Fibroblast of lung (primary cell): ENCODE measurements at regions not wholly inside any gene's neighbourhood (a gene's known extent, or its start where the extent isn't known, plus 50 kb on each side); places are given as distances from the start of the nearest gene placed in this dataset.

Experiments used
- DNase-seq, 2 donors: peaks; one replicate each; pipeline versions ENCODE4 v3.0.0 to v3.0.0-alpha.2; 2010; ENCODE audit warnings: low read depth in 2 of 2
- H2AFZ ChIP-seq: 2 replicates; pipeline ENCODE4 v1.5.1; 2012; ENCODE audit warnings: low read length, control low read depth, inconsistent platforms
- H3K27ac ChIP-seq: 2 replicates; pipeline ENCODE4 v1.5.1; 2011; ENCODE audit warnings: low read length, control low read depth; ENCODE audit not compliant: insufficient read depth
- H3K27me3 ChIP-seq: 2 replicates; pipeline ENCODE4 v1.5.1; 2011; ENCODE audit warnings: mild to moderate bottlenecking, low read length; ENCODE audit not compliant: control insufficient read depth, insufficient read depth
- H3K36me3 ChIP-seq: 2 replicates; pipeline ENCODE4 v1.5.1; 2011; ENCODE audit warnings: low read length; ENCODE audit not compliant: control insufficient read depth, insufficient read depth
- H3K4me1 ChIP-seq: 2 replicates; pipeline ENCODE4 v1.5.1; 2011; ENCODE audit warnings: low read length; ENCODE audit not compliant: control insufficient read depth, insufficient read depth; ENCODE audit errors: extremely low read depth
- H3K4me2 ChIP-seq: 2 replicates; pipeline ENCODE4 v1.5.1; 2011; ENCODE audit warnings: low read length, control low read depth; ENCODE audit not compliant: insufficient read depth; ENCODE audit errors: extremely low read depth
- H3K4me3 ChIP-seq, 4 experiments: fragments of 200-600 bp in 1 of 4; sonication (generic) in 1 of 4; replicated peaks in 1 of 4; 2 replicates each; pipeline ENCODE4 v1.5.1; 2011 to 2016; ENCODE audit warnings: low read length in 4 of 4, low read depth in 3 of 4, mild to moderate bottlenecking in 3 of 4, control low read depth in 2 of 4, inconsistent platforms in 1 of 4, mixed read lengths in 1 of 4; ENCODE audit not compliant: insufficient read depth in 1 of 4; ENCODE audit errors: control extremely low read depth in 1 of 4
- H3K79me2 ChIP-seq: 2 replicates; pipeline ENCODE4 v1.5.1; 2012; ENCODE audit warnings: mild to moderate bottlenecking, low read length, inconsistent platforms; ENCODE audit not compliant: control insufficient read depth, insufficient read depth
- H3K9ac ChIP-seq: 2 replicates; pipeline ENCODE4 v1.5.1; 2011; ENCODE audit warnings: mild to moderate bottlenecking, low read length, control low read depth; ENCODE audit not compliant: insufficient read depth
- H3K9me3 ChIP-seq: 2 replicates; pipeline ENCODE4 v1.5.1; 2012; ENCODE audit warnings: low read depth, low read length; ENCODE audit not compliant: control insufficient read depth, insufficient read depth
- H4K20me1 ChIP-seq: 2 replicates; pipeline ENCODE4 v1.5.1; 2011; ENCODE audit warnings: low read length; ENCODE audit not compliant: control insufficient read depth, insufficient read depth; ENCODE audit errors: extremely low read depth
- CTCF ChIP-seq, 2 donors: IDR thresholded peaks in 1 of 2; conservative IDR thresholded peaks in 1 of 2; 1 replicate in 1 of 2; 2 replicates in 1 of 2; pipeline ENCODE4 v1.5.1; 2011 to 2012; ENCODE audit warnings: low read length in 2 of 2, control low read depth in 1 of 2, inconsistent platforms in 1 of 2, low read depth in 1 of 2, mild to moderate bottlenecking in 1 of 2
- EZH2 ChIP-seq: IDR thresholded peaks from 2 replicates; pipeline ENCODE4 v1.5.1; 2012; ENCODE audit warnings: low read length, control low read depth, mild to moderate bottlenecking; ENCODE audit errors: missing control alignments

GRCh38 chrX:115958687-115959359 lies 211.7 kb upstream of the AGTR2 start:
- H3K4me3 ChIP-seq = no peak overlapping the region
- no peaks in the 10 kb centered on the region for H3K27me3 ChIP-seq
- no peaks in the 10 kb centered on the region for H3K79me2 ChIP-seq
- H3K4me2 ChIP-seq = no peak overlapping the region
- no peaks in the 10 kb centered on the region for H3K4me1 ChIP-seq
- H4K20me1 ChIP-seq = no peaks in the 10 kb centered on the region
- TF ChIP-seq EZH2 = no peak
- TF ChIP-seq CTCF (conservative IDR thresholded peaks at IDR 0.05 in 1 of 2, IDR thresholded peaks at IDR 0.05 in 1 of 2; ENCODE audit: low read depth in 1 of 2, low read length in 2 of 2) = no peak
- H3K9me3 ChIP-seq = no peaks in the 10 kb centered on the region
- no peaks in the 10 kb centered on the region for H3K36me3 ChIP-seq
- no peak overlapping the region for H2AFZ ChIP-seq
- no peak overlapping the region for H3K27ac ChIP-seq
- H3K9ac ChIP-seq = no peak overlapping the region
- DNase-seq = no peak

- no peak overlapping the region for H3K4me3 ChIP-seq
- no peaks in the 10 kb centered on the region for H4K20me1 ChIP-seq
- no peaks in the 10 kb centered on the region for H3K4me1 ChIP-seq
- H3K4me2 ChIP-seq = no peak overlapping the region
- H2AFZ ChIP-seq = no peak overlapping the region
- no peaks in the 10 kb centered on the region for H3K9me3 ChIP-seq
- no peak overlapping the region for H3K9ac ChIP-seq
- no peak overlapping the region for H3K27ac ChIP-seq
- TF ChIP-seq EZH2 (no peak), CTCF (conservative IDR thresholded peaks at IDR 0.05 in 1 of 2, IDR thresholded peaks at IDR 0.05 in 1 of 2; ENCODE audit: low read depth in 1 of 2, low read length in 2 of 2) (no peak)
- H3K79me2 ChIP-seq = no peaks in the 10 kb centered on the region
- no peaks in the 10 kb centered on the region for H3K36me3 ChIP-seq
- no peak for DNase-seq
- no peaks in the 10 kb centered on the region for H3K27me3 ChIP-seq
Observed at GRCh38 chrX:115960440-115961084, 210.0 kb upstream of the AGTR2 start.

GRCh38 chrX:115966920-115967319 lies 203.6 kb upstream of the AGTR2 start:
- TF ChIP-seq CTCF (conservative IDR thresholded peaks at IDR 0.05 in 1 of 2, IDR thresholded peaks at IDR 0.05 in 1 of 2; ENCODE audit: low read depth in 1 of 2, low read length in 2 of 2) (no peak), EZH2 (no peak)
- DNase-seq = peak in 1 of 2 donors; percentile 2

More at GRCh38 chrX:115966920-115967319, 203.6 kb upstream of the AGTR2 start:
- Histone ChIP-seq H3K27me3 (no peaks in the 10 kb centered on the region), H3K27ac (no peak overlapping the region), H3K9ac (no peak overlapping the region), H3K36me3 (no peaks in the 10 kb centered on the region), H4K20me1 (no peaks in the 10 kb centered on the region), H3K4me3 (no peak overlapping the region), H3K4me1 (no peaks in the 10 kb centered on the region), H2AFZ (no peak overlapping the region), H3K79me2 (no peaks in the 10 kb centered on the region), H3K9me3 (no peaks in the 10 kb centered on the region), H3K4me2 (no peak overlapping the region)
